Fibroblast of skin of scalp (primary cell): ENCODE measurements at regions not wholly inside any gene's neighbourhood (a gene's known extent, or its start where the extent isn't known, plus 50 kb on each side); places are given as distances from the start of the nearest gene placed in this dataset.

Source experiments
- DNase-seq: peaks from one replicate; pipeline ENCODE4 v3.0.0-alpha.2; 2013

- DNase-seq: peak; percentile 40
Observed at GRCh38 chr7:155962191-155962967, 150.1 kb upstream of the SHH start.

- peak; percentile 28 for DNase-seq
Observed at GRCh38 chr7:155961241-155962190, 149.3 kb upstream of the SHH start.

- no peak for DNase-seq
Observed at GRCh38 chr7:155959894-155960293, 147.6 kb upstream of the SHH start.

- DNase-seq: no peak
Observed at GRCh38 chr7:155956977-155957376, 144.7 kb upstream of the SHH start.

- no peak for DNase-seq
Observed at GRCh38 chr7:155955367-155955635, 143.0 kb upstream of the SHH start.

- no peak for DNase-seq
Observed at GRCh38 chr7:155954550-155955366, 142.5 kb upstream of the SHH start.

- no peak for DNase-seq
Observed at GRCh38 chr7:155953781-155954549, 141.7 kb upstream of the SHH start.

GRCh38 chr7:155953501-155953778, 141.2 kb upstream of the SHH start:
- DNase-seq: no peak

- DNase-seq: peak; percentile 86
Observed at GRCh38 chr7:155951554-155952158, 139.4 kb upstream of the SHH start.

GRCh38 chr7:155950898-155951553, 138.8 kb upstream of the SHH start:
- DNase-seq: no peak

- DNase-seq: no peak
Observed at GRCh38 chr7:155948845-155949244, 136.6 kb upstream of the SHH start.

GRCh38 chr7:155948423-155948822, 136.2 kb upstream of the SHH start:
- no peak for DNase-seq

GRCh38 chr7:155947051-155947450, 134.8 kb upstream of the SHH start:
- DNase-seq: peak; percentile 19

GRCh38 chr7:155945670-155946325, 133.5 kb upstream of the SHH start:
- no peak for DNase-seq

- no peak for DNase-seq
Observed at GRCh38 chr7:155944901-155945300, 132.6 kb upstream of the SHH start.

GRCh38 chr7:155943251-155943899, 131.1 kb upstream of the SHH start:
- no peak for DNase-seq

- DNase-seq: no peak
Observed at GRCh38 chr7:155942226-155942950, 130.1 kb upstream of the SHH start.

- DNase-seq: no peak
Observed at GRCh38 chr7:155941688-155942087, 129.4 kb upstream of the SHH start.

GRCh38 chr7:155939350-155939749, 127.1 kb upstream of the SHH start:
- no peak for DNase-seq

- DNase-seq: no peak
Observed at GRCh38 chr7:155938129-155938528, 125.9 kb upstream of the SHH start.
